ENCODE measurements at regions not wholly inside any gene's neighbourhood (a gene's known extent, or its start where the extent isn't known, plus 50 kb on each side); places are given as distances from the start of the nearest gene placed in this dataset.

GRCh38 chr2:83971547-83971946 lies 487.5 kb downstream of the SUCLG1 start (continued):
- TF ChIP-seq ARID4B (CRISPR knock-in tag; IDR thresholded peaks at IDR 0.05) (no peak), TEAD4 (IDR thresholded peaks at IDR 0.05; ENCODE audit: low read length) (peak; percentile 100), TEAD4 (CRISPR knock-in tag; IDR thresholded peaks at IDR 0.05; ENCODE audit: borderline replicate concordance) (no peak), ZSCAN29 (IDR thresholded peaks at IDR 0.05) (no peak), SMARCA5 (IDR thresholded peaks at IDR 0.05) (no peak), RREB1 (CRISPR knock-in tag; IDR thresholded peaks at IDR 0.05) (no peak), DEAF1 (CRISPR knock-in tag; IDR thresholded peaks at IDR 0.05) (no peak), DNMT1 (IDR thresholded peaks at IDR 0.05) (no peak), TAF7 (tag; IDR thresholded peaks at IDR 0.05) (no peak), GATA2 (CRISPR knock-in tag; IDR thresholded peaks at IDR 0.05) (peak; percentile 85), SAFB (IDR thresholded peaks at IDR 0.05; ENCODE audit: borderline replicate concordance, low read depth, low read length) (no peak), BDP1 (IDR thresholded peaks at IDR 0.05; ENCODE audit: insufficient read depth, insufficient read length) (no peak), MTF1 (CRISPR knock-in tag; IDR thresholded peaks at IDR 0.05; ENCODE audit: borderline replicate concordance) (no peak), ARHGAP35 (IDR thresholded peaks at IDR 0.05; ENCODE audit: partially characterized antibody) (no peak), HDAC2 (IDR thresholded peaks at IDR 0.05) (peak; percentile 79), SLC30A9 (CRISPR knock-in tag; IDR thresholded peaks at IDR 0.05) (no peak), NR3C1 (CRISPR knock-in tag; IDR thresholded peaks at IDR 0.05) (no peak), FOSL1 (tag; conservative IDR thresholded peaks at IDR 0.05) (peak; percentile 99), ADNP (tag; IDR thresholded peaks at IDR 0.05) (peak; percentile 45; the same call in 1 of the 2 replicates), COPS2 (conservative IDR thresholded peaks at IDR 0.05) (no peak), TARDBP (IDR thresholded peaks at IDR 0.05) (peak; percentile 78; the same call in 1 of the 2 replicates)
